CD14-positive monocyte (primary cell): ENCODE measurements at regions not wholly inside any gene's neighbourhood (a gene's known extent, or its start where the extent isn't known, plus 50 kb on each side); places are given as distances from the start of the nearest gene placed in this dataset.

Experiments
- DNase-seq, 3 donors: peaks; one replicate each; pipeline ENCODE4 v3.0.0-alpha.2; 2011 to 2022
- H2AFZ ChIP-seq: 2 replicates; pipeline ENCODE4 v1.6.0; 2012; ENCODE audit warnings: mild to moderate bottlenecking, low read depth, low read length, inconsistent platforms; ENCODE audit not compliant: insufficient read depth, poor library complexity, severe bottlenecking
- H3K27ac ChIP-seq, 2 donors: 1 replicate in 1 of 2; 2 replicates in 1 of 2; pipeline ENCODE4 v1.5.1; 2012 to 2013; ENCODE audit warnings: low read length in 2 of 2, control low read depth in 1 of 2, inconsistent platforms in 1 of 2, low read depth in 1 of 2, mild to moderate bottlenecking in 1 of 2
- H3K27me3 ChIP-seq, 2 donors: one replicate each; pipeline versions ENCODE4 v1.6.0 to v1.6.1; 2011 to 2013; ENCODE audit warnings: low read length in 2 of 2; ENCODE audit not compliant: control insufficient read depth in 2 of 2, insufficient read depth in 2 of 2
- H3K36me3 ChIP-seq, 2 donors: replicated peaks in 1 of 2; 1 replicate in 1 of 2; 2 replicates in 1 of 2; pipeline versions ENCODE4 v1.5.1 to v1.6.1; 2012 to 2013; ENCODE audit warnings: low read length in 2 of 2, control low read depth in 1 of 2, inconsistent platforms in 1 of 2, mild to moderate bottlenecking in 1 of 2; ENCODE audit not compliant: insufficient read depth in 2 of 2, control insufficient read depth in 1 of 2
- H3K4me1 ChIP-seq, 2 donors: 1 replicate in 1 of 2; 2 replicates in 1 of 2; pipeline versions ENCODE4 v1.5.1 to v1.6.1; 2012 to 2013; ENCODE audit warnings: low read length in 2 of 2, control low read depth in 1 of 2, inconsistent platforms in 1 of 2, mild to moderate bottlenecking in 1 of 2, moderate library complexity in 1 of 2; ENCODE audit not compliant: insufficient read depth in 2 of 2, control insufficient read depth in 1 of 2
- H3K4me2 ChIP-seq: replicated peaks from 2 replicates; pipeline ENCODE3; 2012; ENCODE audit warnings: low read length, moderate library complexity, mild to moderate bottlenecking; ENCODE audit not compliant: poor library complexity, severe bottlenecking; ENCODE audit errors: extremely low read depth
- H3K4me3 ChIP-seq, 3 experiments: fragments of 200-600 bp in 1 of 3; sonication (generic) in 1 of 3; replicated peaks in 1 of 3; 1 replicate in 2 of 3; 2 replicates in 1 of 3; pipeline ENCODE4 v1.5.1; 2011 to 2013; ENCODE audit warnings: low read length in 3 of 3, mild to moderate bottlenecking in 3 of 3, control low read depth in 2 of 3, low read depth in 2 of 3, inconsistent platforms in 1 of 3, moderate library complexity in 1 of 3
- H3K79me2 ChIP-seq: 2 replicates; pipeline ENCODE4 v1.6.0; 2012; ENCODE audit warnings: mild to moderate bottlenecking, control low read depth, inconsistent platforms, low read length, moderate library complexity; ENCODE audit not compliant: insufficient read depth
- H3K9ac ChIP-seq: 2 replicates; pipeline ENCODE4 v1.6.0; 2017; ENCODE audit warnings: low read length, mild to moderate bottlenecking; ENCODE audit not compliant: insufficient read depth, poor library complexity, severe bottlenecking
- H3K9me3 ChIP-seq, 2 donors: replicated peaks in 1 of 2; 1 replicate in 1 of 2; 2 replicates in 1 of 2; pipeline versions ENCODE4 v1.5.1 to v1.6.1; 2012 to 2013; ENCODE audit warnings: low read length in 2 of 2, control low read depth in 1 of 2; ENCODE audit not compliant: control insufficient read depth in 1 of 2, insufficient read depth in 1 of 2
- H4K20me1 ChIP-seq: 2 replicates; pipeline ENCODE4 v1.6.0; 2012; ENCODE audit warnings: mild to moderate bottlenecking, low read length, control low read depth, moderate library complexity; ENCODE audit not compliant: insufficient read depth
- H3K27ac Mint-ChIP-seq, 7 donors: one replicate each; pipeline ENCODE4 v1.8.0; 2020; ENCODE audit warnings: mild to moderate bottlenecking in 7 of 7, mixed read lengths in 7 of 7, moderate library complexity in 6 of 7, inconsistent platforms in 2 of 7
- H3K27me3 Mint-ChIP-seq, 3 donors: one replicate each; pipeline ENCODE4 v1.8.0; 2021 to 2022; ENCODE audit warnings: low read depth in 3 of 3, mild to moderate bottlenecking in 3 of 3, mixed read lengths in 3 of 3, moderate library complexity in 3 of 3, inconsistent platforms in 1 of 3
- H3K36me3 Mint-ChIP-seq, 2 donors: one replicate each; pipeline ENCODE4 v1.8.0; 2020; ENCODE audit warnings: mixed read lengths in 2 of 2, inconsistent platforms in 1 of 2, mild to moderate bottlenecking in 1 of 2
- H3K4me1 Mint-ChIP-seq: one replicate; pipeline ENCODE4 v1.8.0; 2020; ENCODE audit warnings: mild to moderate bottlenecking, mixed read lengths
- H3K4me3 Mint-ChIP-seq, 2 donors: one replicate each; pipeline ENCODE4 v1.8.0; 2020; ENCODE audit warnings: mild to moderate bottlenecking in 2 of 2, mixed read lengths in 2 of 2, moderate library complexity in 1 of 2
- H3K9me3 Mint-ChIP-seq, 7 donors: one replicate each; pipeline ENCODE4 v1.8.0; 2020 to 2022; ENCODE audit warnings: mixed read lengths in 7 of 7, mild to moderate bottlenecking in 6 of 7, moderate library complexity in 6 of 7, inconsistent platforms in 2 of 7
- WGBS: methylation state at CpG from one replicate; pipeline ENCODE4 v1.1.5; 2013; ENCODE audit warnings: missing lambda C conversion rate; ENCODE audit not compliant: insufficient coverage; 5-methylcytosine and 5-hydroxymethylcytosine counted together
- intact Hi-C, 2 donors: fragments of 100-400 bp; cut with micrococcal nuclease; formaldehyde crosslinking; loops; one replicate each; pipeline versions ENCODE4 v1.15.0 to v1.15.1; 2023
- TF ChIP-seq, protein P1 (sequence below): fragments of 200-600 bp; IDR thresholded peaks from one replicate; pipeline ENCODE4 v1.8.0; 2022; ENCODE audit warnings: antibody characterized with exemption, mild to moderate bottlenecking

DNA sequence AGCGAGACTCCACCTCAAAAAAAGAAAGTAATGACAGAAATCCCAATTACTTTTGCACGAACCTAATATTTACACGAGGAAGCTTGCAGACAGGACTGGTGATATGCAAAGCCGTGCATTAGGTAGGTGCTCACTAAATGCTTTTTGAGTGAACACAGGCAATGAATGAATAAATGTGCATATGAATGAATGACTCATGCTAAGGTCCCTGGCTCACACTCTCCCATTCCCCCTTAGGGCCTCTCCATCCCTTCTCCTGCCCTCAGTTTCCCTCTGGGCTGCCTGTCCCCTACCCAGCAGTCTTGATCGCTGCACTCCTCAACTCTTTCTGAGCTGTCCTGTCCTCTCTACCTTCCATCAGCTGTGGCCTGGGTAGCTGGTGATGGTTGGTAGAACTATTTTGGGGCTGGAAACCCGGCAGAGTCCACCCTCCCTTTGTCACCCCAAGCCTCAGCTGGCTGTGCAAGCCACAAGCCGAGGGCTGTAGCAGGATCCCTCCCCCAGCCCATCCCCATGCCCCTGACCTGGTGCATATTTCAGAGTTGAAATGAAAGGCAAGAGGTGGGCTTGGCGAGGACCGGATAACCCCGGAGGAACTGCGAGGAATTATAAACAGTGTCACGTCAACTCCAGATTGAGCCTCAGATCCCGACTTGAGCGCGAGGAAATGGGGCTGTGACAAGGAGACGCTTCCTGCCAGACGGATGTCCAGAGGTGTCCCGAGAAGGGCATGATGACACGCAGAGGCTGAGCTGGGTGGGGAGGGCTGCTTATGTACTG lies 191.7 kb upstream of the GSC start:
- Histone ChIP-seq H3K4me3 (no peak overlapping the region), H3K79me2 (no peaks in the 10 kb centered on the region), H3K9ac (no peak overlapping the region), H3K36me3 (no peaks in the 10 kb centered on the region), H2AFZ (no peak overlapping the region), H3K4me2 (no peak overlapping the region), H3K27me3 (peaks cover 0 to 3% of the 10 kb centered on the region in 2 donors), H3K4me1 (no peaks in the 10 kb centered on the region), H4K20me1 (no peaks in the 10 kb centered on the region), H3K27ac (no peak overlapping the region), H3K9me3 (no peaks in the 10 kb centered on the region)
- Mint-ChIP-seq H3K9me3 (no peaks in the 10 kb centered on the region), H3K4me1 (no peaks in the 10 kb centered on the region), H3K4me3 (no peak overlapping the region), H3K27ac (no peak overlapping the region), H3K36me3 (no peaks in the 10 kb centered on the region), H3K27me3 (peaks cover 7 to 15% (median 7%) of the 10 kb centered on the region in 3 donors)
- intact Hi-C loops, result no loop called here
- TF ChIP-seq, protein P1, sequence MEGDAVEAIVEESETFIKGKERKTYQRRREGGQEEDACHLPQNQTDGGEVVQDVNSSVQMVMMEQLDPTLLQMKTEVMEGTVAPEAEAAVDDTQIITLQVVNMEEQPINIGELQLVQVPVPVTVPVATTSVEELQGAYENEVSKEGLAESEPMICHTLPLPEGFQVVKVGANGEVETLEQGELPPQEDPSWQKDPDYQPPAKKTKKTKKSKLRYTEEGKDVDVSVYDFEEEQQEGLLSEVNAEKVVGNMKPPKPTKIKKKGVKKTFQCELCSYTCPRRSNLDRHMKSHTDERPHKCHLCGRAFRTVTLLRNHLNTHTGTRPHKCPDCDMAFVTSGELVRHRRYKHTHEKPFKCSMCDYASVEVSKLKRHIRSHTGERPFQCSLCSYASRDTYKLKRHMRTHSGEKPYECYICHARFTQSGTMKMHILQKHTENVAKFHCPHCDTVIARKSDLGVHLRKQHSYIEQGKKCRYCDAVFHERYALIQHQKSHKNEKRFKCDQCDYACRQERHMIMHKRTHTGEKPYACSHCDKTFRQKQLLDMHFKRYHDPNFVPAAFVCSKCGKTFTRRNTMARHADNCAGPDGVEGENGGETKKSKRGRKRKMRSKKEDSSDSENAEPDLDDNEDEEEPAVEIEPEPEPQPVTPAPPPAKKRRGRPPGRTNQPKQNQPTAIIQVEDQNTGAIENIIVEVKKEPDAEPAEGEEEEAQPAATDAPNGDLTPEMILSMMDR, result no peak
- DNase-seq, result no peak
- WGBS, result 28% methylated on average over 12 of the region's 19 CpGs

DNA sequence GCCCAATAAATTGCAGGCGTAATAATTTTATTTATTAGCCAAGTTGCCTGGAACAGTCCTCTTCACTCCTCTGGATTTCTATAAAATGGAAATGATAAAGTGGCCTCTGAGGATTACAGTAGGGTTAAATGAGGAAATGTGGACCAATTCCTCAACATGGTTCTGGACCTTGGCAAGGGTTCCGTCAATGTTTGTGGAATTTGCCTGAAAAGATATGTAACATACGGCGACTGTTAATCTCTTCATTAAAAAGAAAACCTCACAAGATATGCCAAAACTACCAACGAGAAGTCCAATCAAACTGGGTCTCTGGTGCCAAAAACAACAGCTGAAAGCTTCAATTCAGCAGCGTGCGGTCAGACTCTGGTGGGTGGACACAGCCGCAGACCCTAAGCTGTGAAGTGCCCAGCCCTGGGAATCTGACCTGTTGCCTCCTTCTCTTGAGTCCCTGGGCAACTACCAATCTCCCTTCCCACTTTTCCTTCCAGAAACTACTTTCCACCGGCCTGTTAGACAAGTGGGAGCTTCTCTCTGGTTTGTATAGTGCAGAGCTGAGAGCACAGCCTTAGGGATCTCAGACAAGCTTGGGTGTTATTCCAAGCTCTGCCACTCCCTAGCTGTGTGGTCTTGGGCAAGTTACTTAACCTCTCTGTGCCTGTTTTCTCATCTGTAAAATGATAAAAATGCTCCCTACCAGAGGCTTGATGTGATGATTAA lies 190.5 kb upstream of the GSC start:
- H3K27me3 Mint-ChIP-seq, result peaks cover 8 to 14% (median 8%) of the 10 kb centered on the region in 3 donors

More for the DNA sequence above, 190.5 kb upstream of the GSC start:
- TF ChIP-seq, protein P1, result no peak
- Histone ChIP-seq H3K9me3 (no peaks in the 10 kb centered on the region), H3K27ac (no peak overlapping the region), H2AFZ (no peak overlapping the region), H3K9ac (no peak overlapping the region), H3K79me2 (no peaks in the 10 kb centered on the region), H3K4me2 (no peak overlapping the region), H4K20me1 (no peaks in the 10 kb centered on the region), H3K27me3 (peaks cover 0 to 3% of the 10 kb centered on the region in 2 donors), H3K4me3 (no peak overlapping the region), H3K4me1 (no peaks in the 10 kb centered on the region), H3K36me3 (no peaks in the 10 kb centered on the region)
- H3K36me3 Mint-ChIP-seq, result no peaks in the 10 kb centered on the region
- DNase-seq, result no peak
- no peak overlapping the region for H3K27ac Mint-ChIP-seq
- WGBS, result 96% methylated on average over 6 of the region's 9 CpGs
- H3K4me3 Mint-ChIP-seq, result no peak overlapping the region
- no peaks in the 10 kb centered on the region for H3K9me3 Mint-ChIP-seq
- intact Hi-C loops, result no loop called here
- no peaks in the 10 kb centered on the region for H3K4me1 Mint-ChIP-seq
